ENCODE measurements at regions not wholly inside any gene's neighbourhood (a gene's known extent, or its start where the extent isn't known, plus 50 kb on each side); places are given as distances from the start of the nearest gene placed in this dataset.

DNA sequence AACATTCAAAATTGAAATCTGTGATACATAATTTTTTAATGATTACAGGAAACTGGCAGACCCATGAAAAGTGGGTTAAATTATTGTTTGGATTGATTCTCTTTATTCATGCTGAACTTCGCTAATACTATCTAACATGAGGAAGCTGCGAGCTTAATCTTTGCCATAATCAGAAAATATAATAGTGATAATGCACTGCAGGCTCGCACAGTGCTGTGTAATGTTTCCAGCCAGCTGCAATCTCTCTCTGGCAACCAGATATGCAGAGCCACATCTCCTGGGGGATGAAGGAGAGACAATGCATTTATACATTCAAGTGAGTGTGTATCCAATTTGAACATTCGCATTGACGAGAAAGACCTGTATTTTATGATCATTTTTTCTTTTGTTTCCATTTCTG is 669.7 kb upstream of the RGMB start:
- intact Hi-C loops (cut with DNase I): no loop called here
- TF ChIP-seq, protein P1, sequence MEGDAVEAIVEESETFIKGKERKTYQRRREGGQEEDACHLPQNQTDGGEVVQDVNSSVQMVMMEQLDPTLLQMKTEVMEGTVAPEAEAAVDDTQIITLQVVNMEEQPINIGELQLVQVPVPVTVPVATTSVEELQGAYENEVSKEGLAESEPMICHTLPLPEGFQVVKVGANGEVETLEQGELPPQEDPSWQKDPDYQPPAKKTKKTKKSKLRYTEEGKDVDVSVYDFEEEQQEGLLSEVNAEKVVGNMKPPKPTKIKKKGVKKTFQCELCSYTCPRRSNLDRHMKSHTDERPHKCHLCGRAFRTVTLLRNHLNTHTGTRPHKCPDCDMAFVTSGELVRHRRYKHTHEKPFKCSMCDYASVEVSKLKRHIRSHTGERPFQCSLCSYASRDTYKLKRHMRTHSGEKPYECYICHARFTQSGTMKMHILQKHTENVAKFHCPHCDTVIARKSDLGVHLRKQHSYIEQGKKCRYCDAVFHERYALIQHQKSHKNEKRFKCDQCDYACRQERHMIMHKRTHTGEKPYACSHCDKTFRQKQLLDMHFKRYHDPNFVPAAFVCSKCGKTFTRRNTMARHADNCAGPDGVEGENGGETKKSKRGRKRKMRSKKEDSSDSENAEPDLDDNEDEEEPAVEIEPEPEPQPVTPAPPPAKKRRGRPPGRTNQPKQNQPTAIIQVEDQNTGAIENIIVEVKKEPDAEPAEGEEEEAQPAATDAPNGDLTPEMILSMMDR (IDR thresholded peaks at IDR 0.05): no peak
- ATAC-seq: no peak
- WGBS, 3 donors: 63 to 77% (median 73%) methylated on average over 5 of the region's 5 CpGs
- no peak for DNase-seq
- Histone ChIP-seq H3K4me1 (no peaks in the 10 kb centered on the region), H3K9me3 (no peaks in the 10 kb centered on the region), H3K36me3 (ENCODE audit: insufficient read depth in 1 of 2, low read depth in 1 of 2) (no peaks in the 10 kb centered on the region), H3K27me3 (ENCODE audit: insufficient read depth in 3 of 3, low read length in 2 of 3) (no peaks in the 10 kb centered on the region), H3K27ac (no peak overlapping the region), H3K4me3 (no peak overlapping the region)

DNA sequence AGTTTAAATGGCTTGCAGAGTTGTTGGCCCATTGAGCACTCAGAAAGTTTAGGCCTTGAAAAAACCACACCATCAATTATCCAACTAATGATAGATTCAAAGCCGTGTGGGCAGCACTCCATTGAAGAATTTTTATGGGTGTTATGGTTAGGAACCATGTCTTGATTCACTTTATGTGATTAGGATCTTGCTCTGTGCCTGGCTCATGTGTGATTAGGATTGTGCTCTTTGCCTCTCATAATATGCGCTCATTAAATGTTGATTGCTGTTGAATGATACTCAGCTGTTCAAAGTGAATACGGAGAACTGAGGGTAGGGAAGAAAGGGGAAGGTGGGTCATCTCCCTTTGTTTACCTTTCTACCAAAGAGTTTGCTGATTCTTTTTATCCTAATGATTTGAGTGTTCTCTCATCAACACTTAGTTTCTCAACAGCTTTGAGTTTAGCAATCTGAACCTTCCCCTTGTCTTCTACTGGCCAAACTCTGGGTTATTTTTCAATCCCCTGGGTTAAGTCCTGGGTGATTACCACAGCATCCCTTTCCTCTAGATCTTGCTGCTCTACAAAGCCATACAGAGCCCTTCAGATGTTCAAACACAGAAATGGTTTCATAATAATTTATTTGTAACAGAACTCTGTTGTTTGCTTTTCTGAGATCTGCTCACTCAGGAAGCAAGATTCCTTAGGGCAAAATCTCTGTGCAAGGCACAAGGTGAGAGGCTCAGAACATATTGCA is 668.8 kb upstream of the RGMB start:
- Histone ChIP-seq H3K4me3 (no peak overlapping the region), H3K4me1 (no peaks in the 10 kb centered on the region), H3K27ac (no peak overlapping the region), H3K27me3 (ENCODE audit: insufficient read depth in 3 of 3, low read length in 2 of 3) (no peaks in the 10 kb centered on the region), H3K36me3 (ENCODE audit: insufficient read depth in 1 of 2, low read depth in 1 of 2) (no peaks in the 10 kb centered on the region), H3K9me3 (no peaks in the 10 kb centered on the region)
- ATAC-seq (no peak), DNase-seq (no peak)
- 31 to 53% (median 34%) methylated on average over 3 of the region's 3 CpGs for WGBS, 3 donors
- intact Hi-C loops (cut with DNase I): no loop called here
- TF ChIP-seq, protein P1 (IDR thresholded peaks at IDR 0.05): no peak

DNA sequence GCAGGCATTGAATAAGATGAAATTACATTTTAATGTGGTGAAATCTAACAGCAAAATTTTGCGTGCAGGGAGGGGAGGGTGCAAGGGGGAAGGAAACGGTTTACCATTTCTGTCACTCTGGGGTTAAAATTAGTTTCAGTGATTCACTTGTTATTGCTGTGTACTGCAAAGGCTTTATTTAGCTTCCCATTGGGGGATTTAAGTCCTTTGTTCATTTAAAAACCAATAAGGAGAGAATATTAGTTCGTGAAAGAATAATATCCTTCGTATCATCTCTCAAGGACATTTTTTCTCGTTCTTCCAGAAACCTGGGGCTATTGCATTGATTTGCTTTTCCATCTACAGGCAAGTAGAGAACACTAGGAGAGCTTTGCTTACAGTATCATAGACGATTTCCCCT is 667.8 kb upstream of the RGMB start:
- Histone ChIP-seq H3K9me3 (no peaks in the 10 kb centered on the region), H3K36me3 (ENCODE audit: insufficient read depth in 1 of 2, low read depth in 1 of 2) (no peaks in the 10 kb centered on the region), H3K27me3 (ENCODE audit: insufficient read depth in 3 of 3, low read length in 2 of 3) (no peaks in the 10 kb centered on the region), H3K27ac (no peak overlapping the region), H3K4me1 (no peaks in the 10 kb centered on the region), H3K4me3 (no peak overlapping the region)
- TF ChIP-seq, protein P1 (IDR thresholded peaks at IDR 0.05): no peak
- WGBS, 3 donors: 34 to 43% (median 37%) methylated on average over 6 of the region's 6 CpGs
- no peak for ATAC-seq
- intact Hi-C loops (cut with DNase I): no loop called here
- no peak for DNase-seq

DNA sequence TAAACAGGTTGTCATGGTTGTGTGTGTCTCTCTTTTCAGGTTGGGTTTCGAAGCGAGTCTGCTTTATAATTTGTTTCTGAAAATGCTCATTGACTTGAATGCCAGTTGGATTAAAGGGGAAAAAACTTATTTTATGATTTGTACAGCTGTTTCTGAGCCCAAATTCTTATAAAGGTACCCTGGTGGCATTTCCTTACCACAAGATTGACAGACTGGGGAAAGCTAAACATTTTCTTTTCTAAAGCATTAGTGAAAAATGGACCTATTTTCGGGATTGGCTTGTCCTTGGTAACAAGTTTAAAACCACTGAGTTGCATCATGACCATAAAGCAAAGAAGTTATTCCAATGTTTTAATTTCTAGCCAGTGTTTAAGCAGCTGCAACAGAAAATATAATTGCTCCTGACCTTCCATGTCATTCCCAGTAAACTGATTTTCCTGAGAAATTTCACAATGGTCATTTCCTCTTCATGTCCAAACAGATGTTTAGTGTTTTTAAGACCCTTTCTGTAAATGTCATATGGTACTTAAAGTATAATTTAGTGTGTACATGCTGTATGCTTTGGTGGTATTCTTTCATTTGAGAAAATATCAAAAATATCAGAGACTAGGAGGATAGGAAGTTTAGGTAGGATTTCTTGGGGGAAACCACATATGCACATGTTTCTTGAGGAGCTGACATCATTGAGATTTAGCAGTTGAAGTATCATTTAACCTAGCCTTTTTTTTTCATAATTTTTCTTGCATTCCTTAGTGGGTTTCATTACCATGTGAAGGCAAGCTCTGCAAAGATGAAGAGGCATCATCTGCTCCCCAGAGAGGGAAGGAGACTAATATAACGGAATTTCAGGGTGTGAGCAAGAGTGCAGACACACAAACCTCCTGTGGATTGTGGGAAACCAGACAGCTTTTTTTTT is 667.1 kb upstream of the RGMB start:
- Histone ChIP-seq H3K9me3 (no peaks in the 10 kb centered on the region), H3K4me1 (no peaks in the 10 kb centered on the region), H3K4me3 (no peak overlapping the region), H3K36me3 (ENCODE audit: insufficient read depth in 1 of 2, low read depth in 1 of 2) (no peaks in the 10 kb centered on the region), H3K27ac (no peak overlapping the region), H3K27me3 (ENCODE audit: insufficient read depth in 3 of 3, low read length in 2 of 3) (no peaks in the 10 kb centered on the region)
- no peak for ATAC-seq
- TF ChIP-seq, protein P1 (IDR thresholded peaks at IDR 0.05): no peak
- intact Hi-C loops (cut with DNase I): no loop called here
- 25 to 39% (median 29%) methylated on average over 4 of the region's 4 CpGs for WGBS, 3 donors
- DNase-seq: no peak
